ENCODE measurements at regions not wholly inside any gene's neighbourhood (a gene's known extent, or its start where the extent isn't known, plus 50 kb on each side); places are given as distances from the start of the nearest gene placed in this dataset.
"Not testable (repeated sequence)": the region's sequence is repeated elsewhere in the genome, so short reads cannot be mapped to it uniquely, and the experiment has no call there.

GRCh38 chr1:144065299-144066060 lies 93.7 kb upstream of the FAM72C start:
- not testable (repeated sequence) for H3K4me3 ChIP-seq (replicated peaks; ENCODE audit: low read depth, low read length); H3K36me3 ChIP-seq (ENCODE audit: control insufficient read depth, insufficient read depth, low read length); H3K27me3 ChIP-seq (replicated peaks; ENCODE audit: control insufficient read depth, insufficient read depth, low read length); DNase-seq (ENCODE audit: extremely low read depth, insufficient read length)

GRCh38 chr1:144049365-144049764 lies 77.6 kb upstream of the FAM72C start:
- DNase-seq (ENCODE audit: extremely low read depth, insufficient read length); H3K27me3 ChIP-seq (replicated peaks; ENCODE audit: control insufficient read depth, insufficient read depth, low read length); H3K36me3 ChIP-seq (ENCODE audit: control insufficient read depth, insufficient read depth, low read length); H3K4me3 ChIP-seq (replicated peaks; ENCODE audit: low read depth, low read length): not testable (repeated sequence)

GRCh38 chr1:144046645-144047044 lies 74.9 kb upstream of the FAM72C start:
- not testable (repeated sequence) for H3K4me3 ChIP-seq (replicated peaks; ENCODE audit: low read depth, low read length); H3K36me3 ChIP-seq (ENCODE audit: control insufficient read depth, insufficient read depth, low read length); H3K27me3 ChIP-seq (replicated peaks; ENCODE audit: control insufficient read depth, insufficient read depth, low read length); DNase-seq (ENCODE audit: extremely low read depth, insufficient read length)

DNA sequence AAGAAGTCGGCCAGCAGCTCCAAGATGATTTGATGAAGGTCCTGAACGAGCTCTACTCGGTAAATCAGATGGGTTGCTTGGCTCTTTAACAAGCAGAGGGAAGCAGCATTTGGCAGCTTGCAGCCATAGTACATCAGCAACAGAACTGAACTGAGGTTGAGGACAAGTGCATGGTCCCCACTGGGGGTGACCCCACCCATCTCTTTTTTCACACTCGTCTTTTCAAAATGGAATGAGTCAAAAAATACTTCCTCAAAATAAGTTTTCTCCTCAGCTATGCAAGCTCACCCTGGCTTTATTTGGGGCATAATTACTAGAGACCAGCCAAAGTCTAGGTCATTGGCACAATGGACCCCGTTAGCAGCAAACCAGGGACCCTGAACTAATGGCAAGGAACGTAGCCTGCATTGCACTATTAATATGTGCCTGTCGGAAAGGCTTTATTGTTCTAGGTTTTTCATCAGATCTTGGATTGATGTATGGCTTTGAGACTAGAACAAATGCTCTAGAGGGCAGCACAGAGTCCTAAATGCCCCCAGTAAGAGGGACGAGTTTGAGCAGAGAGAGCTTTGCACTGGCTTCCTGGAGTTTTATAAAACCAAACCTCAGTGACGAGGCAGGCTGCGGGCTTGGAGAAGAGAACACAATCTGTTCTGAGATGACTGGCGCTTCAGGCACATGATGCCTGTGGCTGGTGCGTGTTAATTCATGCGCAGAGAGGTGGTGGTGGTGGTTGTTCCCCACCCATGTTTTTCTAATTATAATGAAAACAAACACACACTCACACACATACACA lies 74.2 kb upstream of the FAM72C start:
- H3K27me3 ChIP-seq (replicated peaks; ENCODE audit: control insufficient read depth, insufficient read depth, low read length); H3K4me3 ChIP-seq (replicated peaks; ENCODE audit: low read depth, low read length); H3K36me3 ChIP-seq (ENCODE audit: control insufficient read depth, insufficient read depth, low read length); DNase-seq (ENCODE audit: extremely low read depth, insufficient read length): not testable (repeated sequence)

- DNase-seq (ENCODE audit: extremely low read depth, insufficient read length); H3K27me3 ChIP-seq (replicated peaks; ENCODE audit: control insufficient read depth, insufficient read depth, low read length); H3K4me3 ChIP-seq (replicated peaks; ENCODE audit: low read depth, low read length); H3K36me3 ChIP-seq (ENCODE audit: control insufficient read depth, insufficient read depth, low read length): not testable (repeated sequence)
Observed at GRCh38 chr1:144042251-144042650, 70.5 kb upstream of the FAM72C start.

DNA sequence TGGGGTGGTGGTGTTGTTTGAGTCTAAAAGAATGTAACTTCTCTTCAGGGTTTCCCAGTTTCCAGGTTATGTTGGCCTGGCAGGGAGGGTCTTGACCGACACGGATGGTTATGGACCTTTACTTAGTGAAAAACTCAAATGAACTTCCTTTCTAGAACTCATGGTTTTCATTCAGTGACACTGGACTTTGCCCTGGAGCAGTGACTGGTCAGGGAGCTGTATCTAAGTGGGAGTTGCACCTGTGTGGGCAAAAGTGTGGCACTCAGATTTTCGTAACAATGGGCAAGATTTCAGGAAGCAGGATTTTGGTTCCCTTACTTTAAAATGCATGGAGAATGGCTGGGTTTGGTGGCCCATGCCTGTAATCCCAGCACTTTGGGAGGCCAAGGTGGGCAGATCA lies 68.5 kb upstream of the FAM72C start:
- not testable (repeated sequence) for H3K27me3 ChIP-seq (replicated peaks; ENCODE audit: control insufficient read depth, insufficient read depth, low read length)

GRCh38 chr1:144034045-144034444 lies 62.3 kb upstream of the FAM72C start:
- DNase-seq (ENCODE audit: extremely low read depth, insufficient read length); H3K27me3 ChIP-seq (replicated peaks; ENCODE audit: control insufficient read depth, insufficient read depth, low read length); H3K4me3 ChIP-seq (replicated peaks; ENCODE audit: low read depth, low read length); H3K36me3 ChIP-seq (ENCODE audit: control insufficient read depth, insufficient read depth, low read length): not testable (repeated sequence)

More for the DNA sequence above, 68.5 kb upstream of the FAM72C start:
- DNase-seq (ENCODE audit: extremely low read depth, insufficient read length); H3K36me3 ChIP-seq (ENCODE audit: control insufficient read depth, insufficient read depth, low read length); H3K4me3 ChIP-seq (replicated peaks; ENCODE audit: low read depth, low read length): not testable (repeated sequence)

GRCh38 chr1:144031550-144031949 lies 59.8 kb upstream of the FAM72C start:
- not testable (repeated sequence) for H3K27me3 ChIP-seq (replicated peaks; ENCODE audit: control insufficient read depth, insufficient read depth, low read length); H3K4me3 ChIP-seq (replicated peaks; ENCODE audit: low read depth, low read length); H3K36me3 ChIP-seq (ENCODE audit: control insufficient read depth, insufficient read depth, low read length); DNase-seq (ENCODE audit: extremely low read depth, insufficient read length)

DNA sequence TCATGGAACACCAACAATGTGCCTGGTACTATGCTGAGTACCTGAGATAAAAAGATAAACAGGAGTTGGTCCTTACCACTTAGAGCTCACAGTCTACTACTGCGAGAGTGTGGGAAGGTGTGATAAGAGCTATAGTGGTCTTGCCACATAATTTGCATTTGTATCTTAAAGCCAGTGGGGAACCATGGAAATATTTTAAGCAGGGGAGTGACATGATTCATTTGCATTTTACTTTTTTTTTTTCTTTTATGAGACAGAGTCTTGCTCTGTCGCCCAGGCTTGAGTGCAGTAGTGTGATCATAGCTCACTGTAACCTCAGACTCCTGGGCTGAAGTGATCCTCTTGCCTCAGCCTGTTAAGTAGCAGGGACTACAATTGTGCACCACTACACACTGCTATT lies 54.2 kb upstream of the FAM72C start:
- not testable (repeated sequence) for H3K27me3 ChIP-seq (replicated peaks; ENCODE audit: control insufficient read depth, insufficient read depth, low read length); H3K4me3 ChIP-seq (replicated peaks; ENCODE audit: low read depth, low read length); H3K36me3 ChIP-seq (ENCODE audit: control insufficient read depth, insufficient read depth, low read length); DNase-seq (ENCODE audit: extremely low read depth, insufficient read length)

DNA sequence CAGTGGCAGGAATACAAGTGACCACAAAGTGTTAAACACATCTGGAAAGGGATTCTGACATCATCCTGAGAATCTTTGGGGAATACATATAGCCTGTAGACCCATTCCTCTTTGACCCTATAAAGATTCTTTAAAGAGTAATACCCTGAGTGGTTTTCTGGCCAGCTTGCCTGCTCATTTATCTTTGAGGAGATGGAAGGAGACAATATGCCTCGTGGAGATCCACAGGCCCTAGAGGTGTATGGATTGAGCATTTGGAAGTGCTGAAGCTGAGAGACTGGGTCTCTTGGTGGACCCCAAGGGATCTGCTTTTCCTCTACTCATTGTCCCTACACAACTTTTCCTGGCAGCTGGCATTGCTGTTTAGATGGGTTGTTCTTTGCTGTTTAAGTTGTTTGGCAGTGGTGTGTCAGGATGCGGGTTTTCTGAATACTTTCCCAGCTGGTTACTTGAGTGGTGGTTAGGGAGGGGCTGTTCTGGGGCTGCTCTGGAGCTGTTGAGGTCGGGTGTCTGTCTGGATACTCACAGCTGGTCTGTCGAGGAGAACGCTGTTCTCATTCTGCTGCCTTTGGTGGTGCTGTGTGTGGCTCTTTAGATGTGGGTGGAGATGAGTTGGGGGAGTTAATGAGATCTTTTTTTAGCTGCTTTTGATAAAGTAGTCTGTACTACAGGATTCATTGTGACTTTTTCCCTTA lies 50.1 kb upstream of the FAM72C start:
- DNase-seq (ENCODE audit: extremely low read depth, insufficient read length); H3K4me3 ChIP-seq (replicated peaks; ENCODE audit: low read depth, low read length); H3K27me3 ChIP-seq (replicated peaks; ENCODE audit: control insufficient read depth, insufficient read depth, low read length); H3K36me3 ChIP-seq (ENCODE audit: control insufficient read depth, insufficient read depth, low read length): not testable (repeated sequence)

Data from GM06990 (cell line).